ENCODE measurements at regions not wholly inside any gene's neighbourhood (a gene's known extent, or its start where the extent isn't known, plus 50 kb on each side); places are given as distances from the start of the nearest gene placed in this dataset.

- no peak for TF ChIP-seq CTCF (optimal IDR thresholded peaks at IDR 0.05 in 1 of 3, IDR thresholded peaks at IDR 0.05 in 1 of 3, conservative IDR thresholded peaks at IDR 0.05 in 1 of 3; ENCODE audit: extremely low read depth in 1 of 3, insufficient read depth in 2 of 3, low read length in 3 of 3)
- no peak for TF ChIP-seq EZH2 (IDR thresholded peaks at IDR 0.05; ENCODE audit: low read length)
Observed at GRCh38 chr10:62550173-62550572, 176.0 kb downstream of the ZNF365 start.
